ENCODE measurements at regions not wholly inside any gene's neighbourhood (a gene's known extent, or its start where the extent isn't known, plus 50 kb on each side); places are given as distances from the start of the nearest gene placed in this dataset.
A peak's percentile ranks its signal among the peaks of the same experiment; 100 is the strongest.

DNA sequence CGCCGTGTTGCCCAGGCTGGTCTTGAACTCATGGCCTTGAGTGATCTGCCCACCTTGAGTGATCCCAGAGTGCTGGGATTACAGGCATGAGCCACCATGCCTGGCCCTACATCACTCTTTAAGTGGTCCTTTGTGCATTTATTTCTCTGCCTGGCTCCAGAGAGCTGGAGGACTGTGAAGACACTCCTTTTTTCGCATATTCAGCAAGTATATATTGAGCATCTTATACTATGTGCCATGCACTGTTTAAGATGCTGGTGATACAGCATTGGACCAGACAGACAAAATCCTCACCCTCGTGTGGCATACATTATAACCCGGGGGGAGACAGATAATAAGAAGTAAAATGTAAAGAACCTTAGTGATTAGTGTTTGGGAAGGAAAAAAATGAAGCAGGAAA is 66.8 kb upstream of the NPAS1 start:
- DNase-seq (ENCODE audit: low read depth) (no peak), FAIRE-seq (no peak)
- TF ChIP-seq, protein P1, sequence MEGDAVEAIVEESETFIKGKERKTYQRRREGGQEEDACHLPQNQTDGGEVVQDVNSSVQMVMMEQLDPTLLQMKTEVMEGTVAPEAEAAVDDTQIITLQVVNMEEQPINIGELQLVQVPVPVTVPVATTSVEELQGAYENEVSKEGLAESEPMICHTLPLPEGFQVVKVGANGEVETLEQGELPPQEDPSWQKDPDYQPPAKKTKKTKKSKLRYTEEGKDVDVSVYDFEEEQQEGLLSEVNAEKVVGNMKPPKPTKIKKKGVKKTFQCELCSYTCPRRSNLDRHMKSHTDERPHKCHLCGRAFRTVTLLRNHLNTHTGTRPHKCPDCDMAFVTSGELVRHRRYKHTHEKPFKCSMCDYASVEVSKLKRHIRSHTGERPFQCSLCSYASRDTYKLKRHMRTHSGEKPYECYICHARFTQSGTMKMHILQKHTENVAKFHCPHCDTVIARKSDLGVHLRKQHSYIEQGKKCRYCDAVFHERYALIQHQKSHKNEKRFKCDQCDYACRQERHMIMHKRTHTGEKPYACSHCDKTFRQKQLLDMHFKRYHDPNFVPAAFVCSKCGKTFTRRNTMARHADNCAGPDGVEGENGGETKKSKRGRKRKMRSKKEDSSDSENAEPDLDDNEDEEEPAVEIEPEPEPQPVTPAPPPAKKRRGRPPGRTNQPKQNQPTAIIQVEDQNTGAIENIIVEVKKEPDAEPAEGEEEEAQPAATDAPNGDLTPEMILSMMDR (IDR thresholded peaks at IDR 0.05; ENCODE audit: insufficient read depth, low read length, severe bottlenecking): no peak
- H3K36me3 ChIP-seq (ENCODE audit: control insufficient read depth, insufficient read depth, low read length): peaks cover 5% of the 10 kb centered on the region
- H3K27me3 ChIP-seq (ENCODE audit: control insufficient read depth, insufficient read depth, low read length): no peaks in the 10 kb centered on the region
- H3K4me3 ChIP-seq (ENCODE audit: low read depth, low read length): no peak overlapping the region

DNA sequence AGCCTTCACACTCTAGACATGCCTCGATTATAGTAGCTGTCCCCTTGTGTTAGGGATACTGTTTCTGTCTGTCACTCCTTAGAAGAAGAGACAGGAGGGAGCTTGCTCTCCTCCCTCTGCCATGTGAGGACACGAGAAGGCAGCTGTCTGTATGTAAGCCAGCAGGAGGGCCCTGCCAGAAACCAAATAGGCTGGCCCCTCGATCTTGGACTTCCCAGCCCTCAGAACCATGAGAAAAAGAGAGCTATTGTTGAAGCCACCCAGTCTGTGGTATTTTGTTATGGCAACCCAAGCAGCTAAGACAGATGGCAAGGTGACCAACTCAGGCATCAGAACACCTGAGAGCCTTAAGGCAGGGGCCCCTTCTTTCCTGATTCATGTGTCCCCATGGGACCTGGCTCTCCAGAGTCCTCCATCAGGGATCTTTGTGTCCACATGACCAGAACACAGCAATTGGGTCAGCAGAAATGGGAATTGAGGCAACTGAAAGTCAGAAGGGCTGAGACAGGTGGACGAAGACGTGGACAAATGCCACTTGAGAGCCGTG is 65.6 kb upstream of the NPAS1 start:
- H3K27me3 ChIP-seq (ENCODE audit: control insufficient read depth, insufficient read depth, low read length): no peaks in the 10 kb centered on the region
- DNase-seq (ENCODE audit: low read depth): no peak
- H3K36me3 ChIP-seq (ENCODE audit: control insufficient read depth, insufficient read depth, low read length): peaks cover 8% of the 10 kb centered on the region
- no peak for FAIRE-seq
- TF ChIP-seq, protein P1 (IDR thresholded peaks at IDR 0.05; ENCODE audit: insufficient read depth, low read length, severe bottlenecking): no peak
- H3K4me3 ChIP-seq (ENCODE audit: low read depth, low read length): no peak overlapping the region

DNA sequence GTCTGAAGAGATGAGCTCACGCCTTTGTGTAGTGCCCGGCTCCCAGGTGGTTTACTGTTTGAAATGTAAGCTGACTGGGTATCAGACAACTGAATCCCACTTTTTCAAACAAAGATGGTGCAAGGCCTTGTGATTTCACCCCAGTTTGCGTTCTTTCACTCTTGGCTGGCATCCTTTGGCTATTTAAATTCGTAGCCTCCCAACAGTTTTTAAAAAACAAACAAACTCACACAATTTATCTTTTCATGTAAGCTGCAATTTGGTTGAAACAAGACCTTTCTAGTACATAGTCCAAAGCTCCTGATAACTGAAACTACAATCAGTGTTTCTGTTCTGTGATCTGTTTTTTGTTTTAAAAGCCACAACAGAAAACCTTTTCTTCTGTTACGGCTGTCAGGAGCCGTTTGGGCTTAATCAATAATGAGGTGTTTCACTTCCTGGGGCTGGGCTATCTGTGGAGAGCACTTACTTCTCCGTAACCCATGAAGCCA is 65.1 kb upstream of the NPAS1 start:
- Histone ChIP-seq H3K4me3 (ENCODE audit: low read depth, low read length) (no peak overlapping the region), H3K27me3 (ENCODE audit: control insufficient read depth, insufficient read depth, low read length) (no peaks in the 10 kb centered on the region), H3K36me3 (ENCODE audit: control insufficient read depth, insufficient read depth, low read length) (peaks cover 8% of the 10 kb centered on the region)
- TF ChIP-seq, protein P1 (IDR thresholded peaks at IDR 0.05; ENCODE audit: insufficient read depth, low read length, severe bottlenecking): no peak
- FAIRE-seq (no peak), DNase-seq (ENCODE audit: low read depth) (no peak)

DNA sequence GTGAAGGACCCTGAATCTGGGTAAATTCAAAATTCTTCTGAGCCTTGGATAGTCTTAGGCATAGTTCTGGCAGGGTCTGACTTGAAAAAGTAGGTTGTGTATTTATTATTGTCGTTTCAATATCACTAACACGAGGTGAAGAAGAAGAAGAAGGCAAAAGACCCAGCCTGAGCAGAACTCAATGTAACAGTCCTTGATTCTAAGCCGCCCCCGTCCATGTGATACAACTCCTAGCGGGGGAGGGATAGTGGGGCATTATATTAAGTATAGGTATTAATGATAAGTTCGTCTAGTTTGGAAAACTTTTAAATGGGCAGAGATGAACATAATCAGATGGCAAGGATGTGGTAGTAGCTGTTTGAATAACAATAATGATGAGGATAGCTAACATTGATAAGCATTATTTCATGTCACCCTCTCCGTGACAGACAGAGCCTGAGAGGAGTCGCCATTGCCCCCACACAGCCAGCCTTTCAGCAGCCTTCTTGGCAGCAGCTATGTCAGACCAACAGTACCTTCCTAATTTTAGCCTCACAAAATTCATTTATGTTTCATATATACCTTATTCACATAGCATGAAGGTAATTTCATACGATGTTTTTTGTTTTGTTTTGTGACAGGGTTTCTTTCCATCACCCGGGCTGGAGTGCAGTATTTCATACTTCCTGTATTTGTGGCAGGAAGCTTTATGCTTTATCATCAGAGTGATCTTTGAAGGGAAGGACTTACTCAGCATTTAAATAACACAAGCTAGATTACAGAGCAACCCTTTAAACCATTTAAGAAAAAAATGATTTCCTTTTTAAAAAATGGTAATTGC is 64.4 kb upstream of the NPAS1 start:
- Histone ChIP-seq H3K36me3 (ENCODE audit: control insufficient read depth, insufficient read depth, low read length) (peaks cover 8% of the 10 kb centered on the region), H3K27me3 (ENCODE audit: control insufficient read depth, insufficient read depth, low read length) (no peaks in the 10 kb centered on the region), H3K4me3 (ENCODE audit: low read depth, low read length) (no peak overlapping the region)
- FAIRE-seq (no peak), DNase-seq (ENCODE audit: low read depth) (peak; percentile 24)
- TF ChIP-seq, protein P1 (IDR thresholded peaks at IDR 0.05; ENCODE audit: insufficient read depth, low read length, severe bottlenecking): no peak

DNA sequence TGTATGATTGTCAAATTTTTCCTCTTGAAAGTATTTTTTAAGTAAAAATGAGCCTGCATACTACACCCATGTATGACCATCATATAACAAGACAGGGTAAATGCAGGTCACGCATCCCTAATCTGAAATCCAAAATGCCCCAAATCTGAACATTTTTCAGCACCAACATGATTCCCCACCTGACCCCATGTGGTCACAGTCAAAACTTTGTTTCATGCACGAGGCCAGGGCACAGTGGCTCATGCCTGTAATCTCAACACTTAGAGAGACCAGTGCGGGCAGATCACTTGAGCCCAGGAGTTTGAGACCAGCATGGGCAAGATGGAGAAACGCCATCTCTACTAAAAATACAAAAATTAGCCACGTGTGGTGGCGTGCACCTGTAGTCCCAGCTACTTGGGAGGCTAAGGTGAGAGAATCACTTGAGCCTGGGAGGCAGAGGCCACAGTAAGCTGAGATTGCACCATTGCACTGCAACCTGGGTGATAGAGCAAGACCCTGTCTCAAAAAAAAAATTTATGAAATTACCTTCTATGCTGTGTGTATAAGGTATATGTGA is 63.7 kb upstream of the NPAS1 start:
- Histone ChIP-seq H3K36me3 (ENCODE audit: control insufficient read depth, insufficient read depth, low read length) (peaks cover 8% of the 10 kb centered on the region), H3K4me3 (ENCODE audit: low read depth, low read length) (no peak overlapping the region), H3K27me3 (ENCODE audit: control insufficient read depth, insufficient read depth, low read length) (no peaks in the 10 kb centered on the region)
- TF ChIP-seq, protein P1 (IDR thresholded peaks at IDR 0.05; ENCODE audit: insufficient read depth, low read length, severe bottlenecking): no peak
- no peak for DNase-seq (ENCODE audit: low read depth)
- FAIRE-seq: no peak
